H9 (cell line): ENCODE measurements at regions not wholly inside any gene's neighbourhood (a gene's known extent, or its start where the extent isn't known, plus 50 kb on each side); places are given as distances from the start of the nearest gene placed in this dataset.

Experiments used
- DNase-seq: peaks from one replicate; pipeline ENCODE4 v3.0.0-alpha.2; 2017
- H2AFZ ChIP-seq: one replicate; pipeline ENCODE4 v1.6.1; 2013; ENCODE audit warnings: mild to moderate bottlenecking, low read length, control low read depth, moderate library complexity
- H2AK5ac ChIP-seq: 2 replicates; pipeline ENCODE4 v1.6.1; 2013; ENCODE audit warnings: low read length, control low read depth, mixed read lengths; ENCODE audit not compliant: insufficient read length
- H2BK120ac ChIP-seq: one replicate; pipeline ENCODE4 v1.6.1; 2013; ENCODE audit warnings: low read depth, mild to moderate bottlenecking, low read length, control low read depth, inconsistent platforms; ENCODE audit not compliant: poor library complexity, severe bottlenecking
- H2BK12ac ChIP-seq: 2 replicates; pipeline ENCODE4 v1.6.1; 2013; ENCODE audit warnings: low read length, control low read depth, mixed read lengths, low read depth; ENCODE audit not compliant: insufficient read length
- H2BK15ac ChIP-seq: 2 replicates; pipeline ENCODE4 v1.6.1; 2013; ENCODE audit warnings: low read depth, low read length, control low read depth
- H2BK20ac ChIP-seq: one replicate; pipeline ENCODE4 v1.6.1; 2013; ENCODE audit warnings: low read depth, mild to moderate bottlenecking, low read length, control low read depth, inconsistent platforms; ENCODE audit not compliant: poor library complexity, severe bottlenecking
- H2BK5ac ChIP-seq: 2 replicates; pipeline ENCODE4 v1.6.1; 2013; ENCODE audit warnings: low read length, control low read depth, mixed read lengths; ENCODE audit not compliant: insufficient read length
- H3K14ac ChIP-seq: 2 replicates; pipeline ENCODE4 v1.6.1; 2013; ENCODE audit warnings: low read length, control low read depth; ENCODE audit not compliant: insufficient read depth
- H3K18ac ChIP-seq: 2 replicates; pipeline ENCODE4 v1.6.1; 2013; ENCODE audit warnings: low read depth, mild to moderate bottlenecking, mixed read lengths, low read length, control low read depth; ENCODE audit not compliant: insufficient read length
- H3K23ac ChIP-seq: 2 replicates; pipeline ENCODE4 v1.6.1; 2013; ENCODE audit warnings: low read length, control low read depth, mixed read lengths, low read depth; ENCODE audit not compliant: insufficient read length
- H3K23me2 ChIP-seq: 2 replicates; pipeline ENCODE4 v1.6.1; 2013; ENCODE audit warnings: low read depth, mild to moderate bottlenecking, mixed read lengths, low read length, control low read depth; ENCODE audit not compliant: insufficient read length, poor library complexity, severe bottlenecking
- H3K27ac ChIP-seq: 2 replicates; pipeline ENCODE4 v1.5.1; 2013; ENCODE audit warnings: low read length, control low read depth, mixed read lengths, low read depth; ENCODE audit not compliant: insufficient read length
- H3K27me3 ChIP-seq: 2 replicates; pipeline ENCODE4 v1.6.1; 2013; ENCODE audit warnings: low read length, control low read depth, inconsistent platforms; ENCODE audit not compliant: insufficient read depth
- H3K4ac ChIP-seq: 2 replicates; pipeline ENCODE4 v1.6.1; 2013; ENCODE audit warnings: low read depth, mild to moderate bottlenecking, control low read depth, inconsistent platforms, low read length, moderate library complexity
- H3K4me1 ChIP-seq: 2 replicates; pipeline ENCODE4 v1.6.1; 2013; ENCODE audit warnings: low read length, control low read depth, inconsistent platforms; ENCODE audit not compliant: insufficient read depth
- H3K4me2 ChIP-seq: 2 replicates; pipeline ENCODE4 v1.6.1; 2013; ENCODE audit warnings: low read length, control low read depth, mixed read lengths; ENCODE audit not compliant: insufficient read length, insufficient read depth
- H3K56ac ChIP-seq: 2 replicates; pipeline ENCODE4 v1.6.1; 2013; ENCODE audit warnings: low read depth, mild to moderate bottlenecking, mixed read lengths, low read length, control low read depth; ENCODE audit not compliant: insufficient read length
- H3K79me1 ChIP-seq: 2 replicates; pipeline ENCODE4 v1.6.1; 2013; ENCODE audit warnings: low read depth, mild to moderate bottlenecking, moderate library complexity, low read length, control low read depth, inconsistent platforms; ENCODE audit not compliant: insufficient read depth, poor library complexity, severe bottlenecking
- H3K79me2 ChIP-seq: 2 replicates; pipeline ENCODE4 v1.6.1; 2013; ENCODE audit warnings: low read length, control low read depth, inconsistent platforms; ENCODE audit not compliant: insufficient read depth
- H3K9ac ChIP-seq: 2 replicates; pipeline ENCODE4 v1.6.1; 2013; ENCODE audit warnings: low read length, control low read depth, mixed read lengths; ENCODE audit not compliant: insufficient read length; ENCODE audit errors: extremely low read depth
- H3K9me3 ChIP-seq: one replicate; pipeline ENCODE4 v1.6.1; 2013; ENCODE audit warnings: low read depth, low read length, inconsistent platforms; ENCODE audit not compliant: control insufficient read depth
- H3T11ph ChIP-seq: one replicate; pipeline ENCODE4 v1.6.1; 2013; ENCODE audit warnings: mild to moderate bottlenecking, low read length, control low read depth, inconsistent platforms
- H4K20me1 ChIP-seq: one replicate; pipeline ENCODE4 v1.6.1; 2013; ENCODE audit not compliant: control insufficient read depth, insufficient read length, insufficient read depth
- H4K5ac ChIP-seq: 2 replicates; pipeline ENCODE4 v1.6.1; 2013; ENCODE audit warnings: low read depth, mild to moderate bottlenecking, mixed read lengths, low read length, control low read depth; ENCODE audit not compliant: insufficient read length
- H4K8ac ChIP-seq: replicated peaks from 2 replicates; pipeline ENCODE4 v1.6.1; 2013; ENCODE audit warnings: low read length, control low read depth, mixed read lengths, low read depth; ENCODE audit not compliant: insufficient read length
- H4K91ac ChIP-seq: 2 replicates; pipeline ENCODE4 v1.6.1; 2013; ENCODE audit warnings: low read depth, mild to moderate bottlenecking, moderate library complexity, mixed read lengths, low read length, control low read depth; ENCODE audit not compliant: insufficient read length
- H3K27ac Mint-ChIP-seq, 3 experiments: 2 replicates in 2 of 3; 3 replicates in 1 of 3; pipeline ENCODE4 v1.8.0; 2020 to 2021; ENCODE audit warnings: mixed read lengths in 3 of 3, mild to moderate bottlenecking in 1 of 3, moderate library complexity in 1 of 3
- H3K27me3 Mint-ChIP-seq: 2 replicates; pipeline ENCODE4 v1.8.0; 2021; ENCODE audit warnings: low read depth, mild to moderate bottlenecking, moderate library complexity, mixed read lengths
- H3K36me3 Mint-ChIP-seq, 3 experiments: 2 replicates in 2 of 3; 3 replicates in 1 of 3; pipeline ENCODE4 v1.8.0; 2020 to 2021; ENCODE audit warnings: low read depth in 3 of 3, mixed read lengths in 3 of 3; ENCODE audit not compliant: insufficient read depth in 1 of 3
- H3K4me1 Mint-ChIP-seq, 2 experiments: 2 replicates each; pipeline ENCODE4 v1.8.0; 2020; ENCODE audit warnings: mixed read lengths in 2 of 2
- H3K4me3 Mint-ChIP-seq, 2 experiments: 2 replicates in 1 of 2; 3 replicates in 1 of 2; pipeline ENCODE4 v1.8.0; 2020 to 2021; ENCODE audit warnings: mild to moderate bottlenecking in 2 of 2, mixed read lengths in 2 of 2, moderate library complexity in 1 of 2
- H3K9me3 Mint-ChIP-seq, 2 experiments: 2 replicates in 1 of 2; 3 replicates in 1 of 2; pipeline ENCODE4 v1.8.0; 2020; ENCODE audit warnings: mild to moderate bottlenecking in 2 of 2, mixed read lengths in 2 of 2, moderate library complexity in 1 of 2
- CTCF ChIP-seq: fragments of 200-600 bp; sonication (generic); conservative IDR thresholded peaks from 3 replicates; pipeline ENCODE4 v1.8.0; 2021; ENCODE audit warnings: antibody characterized with exemption, mild to moderate bottlenecking
- WGBS: extraction: QIAGEN DNeasy Blood & Tissue Kit; methylation state at CpG from one replicate; pipeline ENCODE4 v1.1.7; 2013; ENCODE audit warnings: missing lambda C conversion rate, low lambda C conversion rate, mixed read lengths; ENCODE audit not compliant: insufficient read length; ENCODE audit errors: extremely low coverage; 5-methylcytosine and 5-hydroxymethylcytosine counted together

GRCh38 chr18:55072698-55073097 is 113.4 kb upstream of the CCDC68 start:
- H3K4ac ChIP-seq, result no peak overlapping the region
- H3K18ac ChIP-seq, result no peak overlapping the region
- no peak overlapping the region for H2BK120ac ChIP-seq
- H3T11ph ChIP-seq, result no peak overlapping the region
- no peak overlapping the region for H3K27ac ChIP-seq
- H3K27me3 ChIP-seq, result no peaks in the 10 kb centered on the region
- Mint-ChIP-seq H3K4me3 (no peak overlapping the region), H3K27me3 (no peaks in the 10 kb centered on the region; the same call in 1 of the 2 replicates), H3K36me3 (no peaks in the 10 kb centered on the region), H3K9me3 (no peaks in the 10 kb centered on the region), H3K27ac (no peak overlapping the region), H3K4me1 (peaks cover 5 to 6% of the 10 kb centered on the region in 2 experiments; a peak in 1 of 4 replicates)
- no peaks in the 10 kb centered on the region for H3K79me2 ChIP-seq
- H2BK15ac ChIP-seq, result no peak overlapping the region
- no peak overlapping the region for H4K8ac ChIP-seq
- no peak overlapping the region for H2BK12ac ChIP-seq
- H2AFZ ChIP-seq, result no peak overlapping the region
- H3K14ac ChIP-seq, result no peak overlapping the region
- TF ChIP-seq CTCF, result no peak
- no peak overlapping the region for H4K5ac ChIP-seq
- no peak overlapping the region for H2BK20ac ChIP-seq
- no peak overlapping the region for H2BK5ac ChIP-seq
- no peak overlapping the region for H3K4me2 ChIP-seq
- no CpG with 5 or more reads among the region's 4 CpGs for WGBS
- no peak for DNase-seq
- no peak overlapping the region for H3K9ac ChIP-seq
- no peaks in the 10 kb centered on the region for H3K79me1 ChIP-seq
- H3K9me3 ChIP-seq, result no peaks in the 10 kb centered on the region
- H3K23ac ChIP-seq, result no peak overlapping the region
- H4K20me1 ChIP-seq, result no peaks in the 10 kb centered on the region
- H3K4me1 ChIP-seq, result no peaks in the 10 kb centered on the region
- H2AK5ac ChIP-seq, result no peak overlapping the region
- H4K91ac ChIP-seq, result no peak overlapping the region
- no peak overlapping the region for H3K56ac ChIP-seq
- no peaks in the 10 kb centered on the region for H3K23me2 ChIP-seq
